A549 (cell line): ENCODE measurements at regions not wholly inside any gene's neighbourhood (a gene's known extent, or its start where the extent isn't known, plus 50 kb on each side); places are given as distances from the start of the nearest gene placed in this dataset.

Experiments
- ATAC-seq, 2 experiments: fragments of 200-7000 bp in 1 of 2; fragments of >200 bp in 1 of 2; cut with Nextera tagmentation in 1 of 2; cut with Tn5 transposase in 1 of 2; 3 replicates each; pipeline versions ENCODE4 v1.8.0 to v1.9.1; 2018 to 2020; ENCODE audit warnings: mild to moderate bottlenecking in 1 of 2, moderate library complexity in 1 of 2
- CTCF ChIA-PET: fragments of 300-600 bp; sonication (Branson Sonifier 250); formaldehyde crosslinking; extraction: SDS; loops from one replicate; lab custom pipeline; 2021; ENCODE audit warnings: antibody characterized with exemption, inconsistent platforms; lab: Yijun Ruan, JAX
- POLR2A ChIA-PET: fragments of 350-600 bp; formaldehyde crosslinking; extraction: SDS; loops from one replicate; lab custom pipeline; 2021; ENCODE audit warnings: antibody characterized with exemption, inconsistent platforms; lab: Yijun Ruan, JAX
- DNase-seq, 2 experiments: peaks; one replicate each; pipeline versions ENCODE4 v3.0.0 to v3.0.0-alpha.2; 2011 to 2016; ENCODE audit warnings: low read depth in 1 of 2, low spot score in 1 of 2
- FAIRE-seq: peaks from 2 replicates; lab custom pipeline; 2011; peaks lifted over from hg19 to GRCh38; lab: Jason Lieb, UNC
- H3K27ac ChIP-seq, 2 experiments: fragments of >200 bp; sonication (Bioruptor Twin); formaldehyde crosslinking; 3 replicates each; pipeline ENCODE4 v1.5.1; 2016 to 2017
- H3K4me1 ChIP-seq: fragments of >200 bp; sonication (Bioruptor Twin); formaldehyde crosslinking; 3 replicates; pipeline ENCODE4 v1.6.1; 2016
- H3K4me2 ChIP-seq: fragments of >200 bp; sonication (Bioruptor Twin); formaldehyde crosslinking; 3 replicates; pipeline ENCODE4 v1.6.1; 2016
- H3K4me3 ChIP-seq: fragments of >200 bp; sonication (Bioruptor Twin); formaldehyde crosslinking; 3 replicates; pipeline ENCODE4 v1.5.1; 2016
- H3K9me3 ChIP-seq: fragments of >200 bp; sonication (Bioruptor Twin); formaldehyde crosslinking; 3 replicates; pipeline ENCODE4 v1.6.1; 2016
- BHLHE40 ChIP-seq: IDR thresholded peaks from 2 replicates; pipeline ENCODE4 v1.6.1; 2012; ENCODE audit warnings: low read depth, low read length, inconsistent platforms
- CBX8 ChIP-seq: fragments of 200-600 bp; sonication (generic); IDR thresholded peaks from 2 replicates; pipeline ENCODE4 v1.6.1; 2016
- CHD2 ChIP-seq: fragments of 150-350 bp; IDR thresholded peaks from 2 replicates; pipeline ENCODE4 v1.6.1; 2014; ENCODE audit warnings: low read length; ENCODE audit not compliant: partially characterized antibody
- ELK1 ChIP-seq: fragments of 150-350 bp; IDR thresholded peaks from 2 replicates; pipeline ENCODE4 v1.6.1; 2014; ENCODE audit warnings: low read depth, mild to moderate bottlenecking, low read length
- FOSL2 ChIP-seq, 2 experiments: fragments of 450-650 bp in 1 of 2; fragments of >200 bp in 1 of 2; sonication (Bioruptor Twin) in 1 of 2; formaldehyde crosslinking; IDR thresholded peaks; 2 replicates each; pipeline versions ENCODE4 v1.5.0 to v1.6.1; 2016 to 2020; ENCODE audit warnings: mild to moderate bottlenecking in 1 of 2, moderate library complexity in 1 of 2
- HEYL ChIP-seq: fragments of 250-450 bp; sonication (Bioruptor Pico); IDR thresholded peaks from 2 replicates; pipeline ENCODE4 v1.8.0; 2021; ENCODE audit warnings: mild to moderate bottlenecking, moderate library complexity
- HMGXB4 ChIP-seq: fragments of 250-450 bp; sonication (Bioruptor Pico); IDR thresholded peaks from 2 replicates; pipeline ENCODE4 v1.5.0; 2021; ENCODE audit warnings: mild to moderate bottlenecking, moderate library complexity, borderline replicate concordance
- HOXB5 ChIP-seq: fragments of 250-450 bp; sonication (Bioruptor Pico); IDR thresholded peaks from 2 replicates; pipeline ENCODE4 v1.5.0; 2020; ENCODE audit warnings: mild to moderate bottlenecking, moderate library complexity
- JUNB ChIP-seq: fragments of >200 bp; sonication (Bioruptor Twin); formaldehyde crosslinking; IDR thresholded peaks from 2 replicates; pipeline ENCODE4 v1.6.1; 2016
- NR3C1 ChIP-seq: fragments of >200 bp; sonication (Bioruptor Twin); formaldehyde crosslinking; IDR thresholded peaks from 3 replicates; pipeline ENCODE4 v1.6.1; 2017
- PHF8 ChIP-seq: fragments of 200-600 bp; sonication (generic); IDR thresholded peaks from 2 replicates; pipeline ENCODE4 v1.6.1; 2016; ENCODE audit warnings: low read depth, mild to moderate bottlenecking, antibody characterized with exemption, moderate library complexity, borderline replicate concordance
- RAD21 ChIP-seq, 2 experiments: fragments of >200 bp in 1 of 2; sonication (Bioruptor Twin) in 1 of 2; formaldehyde crosslinking in 1 of 2; IDR thresholded peaks in 1 of 2; conservative IDR thresholded peaks in 1 of 2; 2 replicates in 1 of 2; 3 replicates in 1 of 2; pipeline ENCODE4 v1.6.1; 2012 to 2018; ENCODE audit warnings: inconsistent platforms in 1 of 2
- RARB ChIP-seq: fragments of 250-450 bp; sonication (Bioruptor Pico); IDR thresholded peaks from 2 replicates; pipeline ENCODE4 v1.8.0; 2021; ENCODE audit warnings: mild to moderate bottlenecking, moderate library complexity
- RCOR1 ChIP-seq: fragments of 150-350 bp; IDR thresholded peaks from 2 replicates; pipeline ENCODE4 v1.6.1; 2014; ENCODE audit warnings: antibody characterized with exemption, low read length, low read depth
- RFX5 ChIP-seq: fragments of 450-650 bp; IDR thresholded peaks from 2 replicates; pipeline ENCODE4 v1.7.1; 2014; ENCODE audit warnings: antibody characterized with exemption, mild to moderate bottlenecking, moderate library complexity
- SREBF2 ChIP-seq: fragments of 450-650 bp; IDR thresholded peaks from 2 replicates; pipeline ENCODE4 v1.6.1; 2014; ENCODE audit warnings: mild to moderate bottlenecking, moderate library complexity
- TFCP2L1 ChIP-seq: fragments of 250-450 bp; sonication (Bioruptor Pico); IDR thresholded peaks from 2 replicates; pipeline ENCODE4 v1.5.0; 2021; ENCODE audit warnings: mild to moderate bottlenecking
- ZFP36 ChIP-seq: fragments of 450-650 bp; IDR thresholded peaks from 2 replicates; pipeline ENCODE4 v1.6.1; 2014; ENCODE audit warnings: borderline replicate concordance; ENCODE audit not compliant: partially characterized antibody
- ZNF302 ChIP-seq: fragments of 250-450 bp; sonication (Bioruptor Pico); IDR thresholded peaks from 2 replicates; pipeline ENCODE4 v1.9.0; 2021; ENCODE audit warnings: inconsistent platforms, mild to moderate bottlenecking, moderate library complexity
- WGBS: methylation state at CpG from one replicate; pipeline ENCODE4 v1.1.6; 2017; ENCODE audit errors: missing lambda C conversion rate; 5-methylcytosine and 5-hydroxymethylcytosine counted together
- TF ChIP-seq, protein P1 (sequence below): fragments of 250-450 bp; sonication (Bioruptor Pico); IDR thresholded peaks from 2 replicates; pipeline ENCODE4 v1.5.0; 2020; ENCODE audit warnings: low read depth, mild to moderate bottlenecking, moderate library complexity
- TF ChIP-seq, protein P2 (sequence below): IDR thresholded peaks from 2 replicates; pipeline ENCODE4 v1.6.1; 2012
- TF ChIP-seq, protein P3 (sequence below): IDR thresholded peaks from 2 replicates; pipeline ENCODE4 v1.6.1; 2012

DNA sequence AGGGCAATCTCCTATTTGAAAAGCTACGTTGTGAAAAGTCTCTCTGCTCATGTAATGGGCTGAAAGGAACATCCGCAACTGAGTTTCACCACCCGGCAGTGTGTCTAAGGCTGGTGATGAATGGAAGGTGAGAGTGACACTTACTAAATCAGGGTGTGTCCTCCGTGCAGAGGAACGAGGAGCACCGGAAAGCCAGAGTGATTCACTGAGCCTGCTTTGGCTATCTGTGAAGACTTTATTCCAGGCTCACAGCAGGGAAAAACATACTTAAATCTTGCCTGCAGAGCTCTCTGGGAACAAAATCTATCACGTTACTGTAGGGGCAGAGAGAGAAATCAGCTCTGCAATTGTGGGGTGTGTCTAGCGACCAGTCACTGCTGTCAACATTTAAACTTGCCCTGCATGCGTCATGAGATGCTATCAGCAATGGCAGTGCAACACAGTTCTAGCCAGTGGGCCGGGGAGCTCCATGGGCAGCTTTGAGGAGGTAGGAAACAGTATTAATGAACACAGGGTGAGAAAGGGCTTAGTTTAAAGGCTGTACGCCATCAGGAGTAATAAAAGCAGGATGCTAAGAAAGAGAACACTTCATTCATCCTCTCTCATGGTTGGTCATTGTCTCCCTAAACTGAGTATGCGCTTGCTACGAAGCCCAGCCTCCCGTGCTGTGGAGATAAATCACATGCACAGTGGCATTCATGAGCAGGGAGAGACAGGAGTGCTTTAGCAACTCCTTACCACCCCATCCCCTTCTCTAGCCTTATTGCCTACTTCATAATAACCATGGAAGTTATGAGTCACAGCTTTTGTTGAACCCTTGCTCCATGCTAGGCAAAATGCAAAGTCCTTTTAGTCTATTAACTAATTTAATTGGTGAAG is 542.7 kb upstream of the ADAMTS9 start:
- no peak; a peak in 1 of 6 replicates for ATAC-seq
- CTCF ChIA-PET, result no interaction called here
- Histone ChIP-seq H3K4me3 (no peak overlapping the region), H3K27ac (no peak overlapping the region), H3K4me2 (no peak overlapping the region), H3K9me3 (no peaks in the 10 kb centered on the region), H3K4me1 (no peaks in the 10 kb centered on the region)
- DNase-seq, result no peak
- FAIRE-seq, result no peak
- WGBS, result 36% methylated on average over 14 of the region's 14 CpGs
- TF ChIP-seq ELK1 (no peak), RARB (no peak), HMGXB4 (CRISPR knock-in tag) (no peak), ZNF302 (CRISPR knock-in tag) (no peak), SREBF2 (no peak), JUNB (no peak), RAD21 (conservative IDR thresholded peaks at IDR 0.05 in 1 of 2, IDR thresholded peaks at IDR 0.05 in 1 of 2) (no peak), HEYL (CRISPR knock-in tag) (no peak), TFCP2L1 (CRISPR knock-in tag) (no peak), BHLHE40 (no peak)
- TF ChIP-seq, protein P1, sequence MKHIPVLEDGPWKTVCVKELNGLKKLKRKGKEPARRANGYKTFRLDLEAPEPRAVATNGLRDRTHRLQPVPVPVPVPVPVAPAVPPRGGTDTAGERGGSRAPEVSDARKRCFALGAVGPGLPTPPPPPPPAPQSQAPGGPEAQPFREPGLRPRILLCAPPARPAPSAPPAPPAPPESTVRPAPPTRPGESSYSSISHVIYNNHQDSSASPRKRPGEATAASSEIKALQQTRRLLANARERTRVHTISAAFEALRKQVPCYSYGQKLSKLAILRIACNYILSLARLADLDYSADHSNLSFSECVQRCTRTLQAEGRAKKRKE (CRISPR knock-in tag), result no peak
- POLR2A ChIA-PET, result no interaction called here

GRCh38 chr3:65226287-65226686 is 538.5 kb upstream of the ADAMTS9 start:
- H3K4me3 ChIP-seq, result no peak overlapping the region
- H3K4me1 ChIP-seq, result no peaks in the 10 kb centered on the region
- H3K9me3 ChIP-seq, result no peaks in the 10 kb centered on the region
- no peak for DNase-seq
- WGBS, result 0% methylated on average over 1 of the region's 1 CpG
- FAIRE-seq, result no peak
- H3K4me2 ChIP-seq, result no peak overlapping the region
- CTCF ChIA-PET, result interaction anchor here (0.5 kb wide), 1 partner anchor 697 kb away, joined by 3 read pairs; no protein-coding TSS in a partner anchor
- POLR2A ChIA-PET, result no interaction called here
- TF ChIP-seq PHF8, result no peak
- no peak for TF ChIP-seq NR3C1
- no peak for TF ChIP-seq ZFP36
- no peak for TF ChIP-seq RCOR1
- no peak for TF ChIP-seq HOXB5 (CRISPR knock-in tag)
- TF ChIP-seq BHLHE40, result no peak
- no peak for TF ChIP-seq CHD2
- no peak for TF ChIP-seq RFX5
- no peak for TF ChIP-seq CBX8
- TF ChIP-seq ZNF302 (CRISPR knock-in tag), result no peak
- no peak for TF ChIP-seq HMGXB4 (CRISPR knock-in tag)
- TF ChIP-seq, protein P2, sequence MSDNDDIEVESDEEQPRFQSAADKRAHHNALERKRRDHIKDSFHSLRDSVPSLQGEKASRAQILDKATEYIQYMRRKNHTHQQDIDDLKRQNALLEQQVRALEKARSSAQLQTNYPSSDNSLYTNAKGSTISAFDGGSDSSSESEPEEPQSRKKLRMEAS, result no peak
- no peak for TF ChIP-seq SREBF2
- TF ChIP-seq, protein P3, sequence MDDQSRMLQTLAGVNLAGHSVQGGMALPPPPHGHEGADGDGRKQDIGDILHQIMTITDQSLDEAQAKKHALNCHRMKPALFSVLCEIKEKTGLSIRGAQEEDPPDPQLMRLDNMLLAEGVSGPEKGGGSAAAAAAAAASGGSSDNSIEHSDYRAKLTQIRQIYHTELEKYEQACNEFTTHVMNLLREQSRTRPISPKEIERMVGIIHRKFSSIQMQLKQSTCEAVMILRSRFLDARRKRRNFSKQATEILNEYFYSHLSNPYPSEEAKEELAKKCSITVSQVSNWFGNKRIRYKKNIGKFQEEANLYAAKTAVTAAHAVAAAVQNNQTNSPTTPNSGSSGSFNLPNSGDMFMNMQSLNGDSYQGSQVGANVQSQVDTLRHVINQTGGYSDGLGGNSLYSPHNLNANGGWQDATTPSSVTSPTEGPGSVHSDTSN, result no peak
- no peak for TF ChIP-seq HEYL (CRISPR knock-in tag)
- no peak for TF ChIP-seq FOSL2 (IDR thresholded peaks at IDR 0.05)
- no peak for TF ChIP-seq FOSL2 (CRISPR knock-in tag; IDR thresholded peaks at IDR 0.05)
- TF ChIP-seq, all 56 proteins: peak for 0
- ATAC-seq, result no peak
- no peak overlapping the region for H3K27ac ChIP-seq
